Right cardiac atrium (tissue), 5 donors: ENCODE measurements at regions not wholly inside any gene's neighbourhood (a gene's known extent, or its start where the extent isn't known, plus 50 kb on each side); places are given as distances from the start of the nearest gene placed in this dataset.

ENCODE experiments used
- ATAC-seq, 2 donors: fragments of 200-7000 bp; cut with Tn5 transposase; one replicate each; pipeline versions ENCODE4 v1.8.0 to v1.9.1; 2020; ENCODE audit warnings: moderate library complexity in 2 of 2, mild to moderate bottlenecking in 1 of 2
- DNase-seq, 3 donors: peaks; one replicate each; pipeline ENCODE4 v3.0.0-alpha.2; 2020
- H3K27ac ChIP-seq: one replicate; pipeline ENCODE4 v1.5.1; 2013; ENCODE audit warnings: mild to moderate bottlenecking, low read length, control low read depth, moderate library complexity
- H3K27me3 ChIP-seq: one replicate; pipeline ENCODE4 v1.6.1; 2013; ENCODE audit not compliant: control insufficient read depth, insufficient read depth
- H3K4me1 ChIP-seq: one replicate; pipeline ENCODE4 v1.6.1; 2013; ENCODE audit warnings: low read length; ENCODE audit not compliant: control insufficient read depth, insufficient read depth
- H3K4me3 ChIP-seq: one replicate; pipeline ENCODE4 v1.5.1; 2013; ENCODE audit warnings: low read length, control low read depth
- H3K9me3 ChIP-seq: one replicate; pipeline ENCODE4 v1.6.1; 2013; ENCODE audit warnings: low read length; ENCODE audit not compliant: control insufficient read depth
- WGBS: extraction: QIAGEN DNeasy Blood & Tissue Kit; methylation state at CpG from one replicate; pipeline ENCODE4 v1.1.7; 2013; 5-methylcytosine and 5-hydroxymethylcytosine counted together
- intact Hi-C, 4 donors: fragments of 100-400 bp; cut with DNase I; formaldehyde crosslinking; loops; one replicate each; pipeline versions ENCODE4 v1.11.0 to v1.14.0; 2022 to 2023
- donor health status: healthy with polysubstance abuse.
- donor health status: DM: no; HTN: yes; CAD: no.
- donor health status: DM: no; HTN: no; CAD: no.
- donor health status: DM: no; HTN: yes; CAD: no; lungs with severe emphysema.
- donor health status: DM: yes; HTN: yes; CAD: no.

- Histone ChIP-seq H3K4me3 (no peak overlapping the region), H3K27me3 (no peaks in the 10 kb centered on the region), H3K9me3 (no peaks in the 10 kb centered on the region), H3K27ac (no peak overlapping the region), H3K4me1 (no peaks in the 10 kb centered on the region)
- intact Hi-C loops, result no loop called here
- ATAC-seq (peak in 1 of 2 donors; percentile 51), DNase-seq (peak in 1 of 3 donors; percentile 61)
- 36% methylated on average over 9 of the region's 9 CpGs for WGBS
Measured at GRCh38 chr9:22244139-22245011, 202.2 kb upstream of the DMRTA1 start.

- no peak overlapping the region for H3K27ac ChIP-seq
- ATAC-seq (no peak), DNase-seq (no peak)
- no peak overlapping the region for H3K4me3 ChIP-seq
- peaks cover 7% of the 10 kb centered on the region for H3K9me3 ChIP-seq
- 75% methylated on average over 1 of the region's 1 CpG for WGBS
- intact Hi-C loops, result no loop called here
- no peaks in the 10 kb centered on the region for H3K27me3 ChIP-seq
- H3K4me1 ChIP-seq, result no peaks in the 10 kb centered on the region
Measured at GRCh38 chr9:22255337-22255736, 191.3 kb upstream of the DMRTA1 start.

- H3K27me3 ChIP-seq, result no peaks in the 10 kb centered on the region
- intact Hi-C loops, result no loop called here
- no peak overlapping the region for H3K4me3 ChIP-seq
- WGBS, result 72% methylated on average over 3 of the region's 3 CpGs
- peaks cover 3% of the 10 kb centered on the region for H3K9me3 ChIP-seq
- DNase-seq, result no peak
- no peak for ATAC-seq
- H3K4me1 ChIP-seq, result no peaks in the 10 kb centered on the region
- H3K27ac ChIP-seq, result no peak overlapping the region
Measured at GRCh38 chr9:22256381-22256780, 190.2 kb upstream of the DMRTA1 start.

GRCh38 chr9:22257026-22257816, 189.4 kb upstream of the DMRTA1 start:
- no peak overlapping the region for H3K27ac ChIP-seq
- H3K4me3 ChIP-seq, result no peak overlapping the region
- intact Hi-C loops, result no loop called here
- DNase-seq, result no peak
- peaks cover 2% of the 10 kb centered on the region for H3K9me3 ChIP-seq
- no peaks in the 10 kb centered on the region for H3K27me3 ChIP-seq
- no peaks in the 10 kb centered on the region for H3K4me1 ChIP-seq
- no peak for ATAC-seq

GRCh38 chr9:22265038-22265437, 181.6 kb upstream of the DMRTA1 start:
- no peak overlapping the region for H3K4me3 ChIP-seq
- no peak for ATAC-seq

GRCh38 chr9:22265534-22265933, 181.1 kb upstream of the DMRTA1 start:
- no peak for ATAC-seq
- Histone ChIP-seq H3K4me1 (no peaks in the 10 kb centered on the region), H3K27me3 (no peaks in the 10 kb centered on the region), H3K4me3 (no peak overlapping the region), H3K9me3 (no peaks in the 10 kb centered on the region), H3K27ac (no peak overlapping the region)
- DNase-seq, result no peak
- intact Hi-C loops, result no loop called here
- WGBS, result 68% methylated on average over 2 of the region's 2 CpGs

More at GRCh38 chr9:22265038-22265437, 181.6 kb upstream of the DMRTA1 start:
- no peak for DNase-seq
- H3K4me1 ChIP-seq, result no peaks in the 10 kb centered on the region
- H3K9me3 ChIP-seq, result no peaks in the 10 kb centered on the region
- H3K27me3 ChIP-seq, result no peaks in the 10 kb centered on the region
- no peak overlapping the region for H3K27ac ChIP-seq
- intact Hi-C loops, result no loop called here

GRCh38 chr9:22274477-22274876, 172.1 kb upstream of the DMRTA1 start:
- intact Hi-C loops, result no loop called here
- WGBS, result 91% methylated on average over 2 of the region's 2 CpGs

GRCh38 chr9:22278426-22278825, 168.2 kb upstream of the DMRTA1 start:
- no peaks in the 10 kb centered on the region for H3K27me3 ChIP-seq
- no peaks in the 10 kb centered on the region for H3K9me3 ChIP-seq
- no peak overlapping the region for H3K27ac ChIP-seq
- DNase-seq (no peak), ATAC-seq (no peak)
- H3K4me1 ChIP-seq, result no peaks in the 10 kb centered on the region
- no peak overlapping the region for H3K4me3 ChIP-seq
- intact Hi-C loops, result no loop called here

More at GRCh38 chr9:22274477-22274876, 172.1 kb upstream of the DMRTA1 start:
- no peak overlapping the region for H3K27ac ChIP-seq
- no peak overlapping the region for H3K4me3 ChIP-seq
- H3K4me1 ChIP-seq, result no peaks in the 10 kb centered on the region
- H3K27me3 ChIP-seq, result no peaks in the 10 kb centered on the region
- ATAC-seq (no peak), DNase-seq (no peak)
- H3K9me3 ChIP-seq, result no peaks in the 10 kb centered on the region

- H3K9me3 ChIP-seq, result no peaks in the 10 kb centered on the region
- H3K27me3 ChIP-seq, result no peaks in the 10 kb centered on the region
- no peaks in the 10 kb centered on the region for H3K4me1 ChIP-seq
- ATAC-seq, result no peak
- WGBS, result 80% methylated on average over 1 of the region's 1 CpG
- intact Hi-C loops, result no loop called here
- H3K27ac ChIP-seq, result no peak overlapping the region
- no peak overlapping the region for H3K4me3 ChIP-seq
- no peak for DNase-seq
Measured at GRCh38 chr9:22279636-22280035, 167.0 kb upstream of the DMRTA1 start.

GRCh38 chr9:22285066-22285465, 161.6 kb upstream of the DMRTA1 start:
- intact Hi-C loops, result no loop called here
- ATAC-seq (no peak), DNase-seq (no peak)
- Histone ChIP-seq H3K4me1 (no peaks in the 10 kb centered on the region), H3K27ac (no peak overlapping the region), H3K27me3 (no peaks in the 10 kb centered on the region), H3K4me3 (no peak overlapping the region), H3K9me3 (no peaks in the 10 kb centered on the region)
- WGBS, result 29% methylated on average over 1 of the region's 1 CpG

- 95% methylated on average over 1 of the region's 1 CpG for WGBS
- Histone ChIP-seq H3K9me3 (no peaks in the 10 kb centered on the region), H3K27me3 (no peaks in the 10 kb centered on the region), H3K27ac (no peak overlapping the region), H3K4me1 (no peaks in the 10 kb centered on the region), H3K4me3 (no peak overlapping the region)
- DNase-seq (no peak), ATAC-seq (no peak)
- intact Hi-C loops, result no loop called here
Measured at GRCh38 chr9:22286661-22287060, 160.0 kb upstream of the DMRTA1 start.
